Loucy (cell line): ENCODE measurements at regions not wholly inside any gene's neighbourhood (a gene's known extent, or its start where the extent isn't known, plus 50 kb on each side); places are given as distances from the start of the nearest gene placed in this dataset.
"Not testable (repeated sequence)": the region's sequence is repeated elsewhere in the genome, so short reads cannot be mapped to it uniquely, and the experiment has no call there.

Experiments
- EZH2phosphoT487 ChIP-seq: fragments of 200-600 bp; IDR thresholded peaks from 2 replicates; pipeline ENCODE4 v1.6.1; 2018; ENCODE audit warnings: antibody characterized with exemption, mild to moderate bottlenecking, moderate library complexity, borderline replicate concordance
- TF ChIP-seq, protein P1 (sequence below): fragments of 200-600 bp; sonication (generic); conservative IDR thresholded peaks from 2 replicates; pipeline ENCODE4 v1.5.1; 2014; ENCODE audit warnings: mild to moderate bottlenecking, antibody characterized with exemption, low read length

DNA sequence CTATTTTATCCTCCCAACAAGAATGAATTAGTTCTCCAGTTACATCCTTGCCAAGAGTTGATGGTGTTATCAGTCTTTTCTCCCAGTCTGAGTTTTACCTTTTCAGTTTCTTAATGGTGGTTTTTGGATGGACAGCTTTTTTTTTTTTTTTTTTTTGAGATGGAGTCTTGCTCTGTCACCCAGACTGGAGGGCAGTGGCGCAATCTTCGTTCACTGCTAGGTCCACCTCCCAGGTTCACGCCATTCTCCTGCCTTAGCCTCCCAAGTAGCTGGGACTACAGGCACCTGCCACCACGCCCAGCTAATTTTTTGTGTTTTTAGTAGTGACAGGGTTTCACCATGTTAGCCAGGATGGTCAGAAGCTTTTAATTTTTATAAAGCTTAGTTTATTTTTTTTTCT is 133.0 kb downstream of the FOXD4L6 start:
- TF ChIP-seq, protein P1, sequence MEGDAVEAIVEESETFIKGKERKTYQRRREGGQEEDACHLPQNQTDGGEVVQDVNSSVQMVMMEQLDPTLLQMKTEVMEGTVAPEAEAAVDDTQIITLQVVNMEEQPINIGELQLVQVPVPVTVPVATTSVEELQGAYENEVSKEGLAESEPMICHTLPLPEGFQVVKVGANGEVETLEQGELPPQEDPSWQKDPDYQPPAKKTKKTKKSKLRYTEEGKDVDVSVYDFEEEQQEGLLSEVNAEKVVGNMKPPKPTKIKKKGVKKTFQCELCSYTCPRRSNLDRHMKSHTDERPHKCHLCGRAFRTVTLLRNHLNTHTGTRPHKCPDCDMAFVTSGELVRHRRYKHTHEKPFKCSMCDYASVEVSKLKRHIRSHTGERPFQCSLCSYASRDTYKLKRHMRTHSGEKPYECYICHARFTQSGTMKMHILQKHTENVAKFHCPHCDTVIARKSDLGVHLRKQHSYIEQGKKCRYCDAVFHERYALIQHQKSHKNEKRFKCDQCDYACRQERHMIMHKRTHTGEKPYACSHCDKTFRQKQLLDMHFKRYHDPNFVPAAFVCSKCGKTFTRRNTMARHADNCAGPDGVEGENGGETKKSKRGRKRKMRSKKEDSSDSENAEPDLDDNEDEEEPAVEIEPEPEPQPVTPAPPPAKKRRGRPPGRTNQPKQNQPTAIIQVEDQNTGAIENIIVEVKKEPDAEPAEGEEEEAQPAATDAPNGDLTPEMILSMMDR = not testable (repeated sequence)
- not testable (repeated sequence) for TF ChIP-seq EZH2phosphoT487
